ENCODE measurements at regions not wholly inside any gene's neighbourhood (a gene's known extent, or its start where the extent isn't known, plus 50 kb on each side); places are given as distances from the start of the nearest gene placed in this dataset.
"Not testable (repeated sequence)": the region's sequence is repeated elsewhere in the genome, so short reads cannot be mapped to it uniquely, and the experiment has no call there.

- ATAC-seq (ENCODE audit: low FRiP score); H3K9me3 ChIP-seq (ENCODE audit: control insufficient read depth, low read length); intact Hi-C loops (cut with DNase I); H3K27me3 ChIP-seq (ENCODE audit: control insufficient read depth in 1 of 2, insufficient read depth in 2 of 2, low read length in 1 of 2); DNase-seq; H3K27ac ChIP-seq (ENCODE audit: low read depth in 1 of 2, low read length in 2 of 2); H3K36me3 ChIP-seq (ENCODE audit: control insufficient read depth in 1 of 2, insufficient read depth in 2 of 2, low read length in 1 of 2); H3K4me3 ChIP-seq (ENCODE audit: low read length in 2 of 2); H3K4me1 ChIP-seq (ENCODE audit: control insufficient read depth in 1 of 2, insufficient read depth in 2 of 2, low read length in 2 of 2): not testable (repeated sequence)
- 84 to 93% methylated on average over 9 of the region's 9 CpGs for WGBS, 2 donors
Observed at GRCh38 chr18:34516355-34516754, 193.7 kb upstream of the DTNA start.

GRCh38 chr18:34516996-34517395 is 193.1 kb upstream of the DTNA start:
- H3K9me3 ChIP-seq (ENCODE audit: control insufficient read depth, low read length); DNase-seq; ATAC-seq (ENCODE audit: low FRiP score); H3K4me1 ChIP-seq (ENCODE audit: control insufficient read depth in 1 of 2, insufficient read depth in 2 of 2, low read length in 2 of 2); intact Hi-C loops (cut with DNase I); H3K4me3 ChIP-seq (ENCODE audit: low read length in 2 of 2); H3K36me3 ChIP-seq (ENCODE audit: control insufficient read depth in 1 of 2, insufficient read depth in 2 of 2, low read length in 1 of 2); H3K27ac ChIP-seq (ENCODE audit: low read depth in 1 of 2, low read length in 2 of 2); H3K27me3 ChIP-seq (ENCODE audit: control insufficient read depth in 1 of 2, insufficient read depth in 2 of 2, low read length in 1 of 2): not testable (repeated sequence)
- 94 to 96% methylated on average over 2 of the region's 2 CpGs for WGBS, 2 donors

- H3K36me3 ChIP-seq (ENCODE audit: control insufficient read depth in 1 of 2, insufficient read depth in 2 of 2, low read length in 1 of 2), result no peaks in the 10 kb centered on the region
- H3K9me3 ChIP-seq (ENCODE audit: control insufficient read depth, low read length), result no peaks in the 10 kb centered on the region
- H3K4me1 ChIP-seq (ENCODE audit: control insufficient read depth in 1 of 2, insufficient read depth in 2 of 2, low read length in 2 of 2), result peaks cover 0 to 1% of the 10 kb centered on the region in 2 donors
- no peak overlapping the region for H3K27ac ChIP-seq (ENCODE audit: low read depth in 1 of 2, low read length in 2 of 2)
- intact Hi-C loops (cut with DNase I), result no loop called here
- H3K4me3 ChIP-seq (ENCODE audit: low read length in 2 of 2), result no peak overlapping the region
- DNase-seq (no peak), ATAC-seq (ENCODE audit: low FRiP score) (no peak)
- no peaks in the 10 kb centered on the region for H3K27me3 ChIP-seq (ENCODE audit: control insufficient read depth in 1 of 2, insufficient read depth in 2 of 2, low read length in 1 of 2)
- WGBS, 2 donors, result 62 to 81% methylated on average over 2 of the region's 2 CpGs
Observed at GRCh38 chr18:34521040-34521439, 189.1 kb upstream of the DTNA start.

GRCh38 chr18:34522603-34523002 is 187.5 kb upstream of the DTNA start:
- WGBS, 2 donors, result 89 to 93% methylated on average over 3 of the region's 3 CpGs
- ATAC-seq (ENCODE audit: low FRiP score), result no peak
- Histone ChIP-seq H3K9me3 (ENCODE audit: control insufficient read depth, low read length) (no peaks in the 10 kb centered on the region), H3K27me3 (ENCODE audit: control insufficient read depth in 1 of 2, insufficient read depth in 2 of 2, low read length in 1 of 2) (no peaks in the 10 kb centered on the region), H3K27ac (ENCODE audit: low read depth in 1 of 2, low read length in 2 of 2) (no peak overlapping the region), H3K36me3 (ENCODE audit: control insufficient read depth in 1 of 2, insufficient read depth in 2 of 2, low read length in 1 of 2) (no peaks in the 10 kb centered on the region), H3K4me1 (ENCODE audit: control insufficient read depth in 1 of 2, insufficient read depth in 2 of 2, low read length in 2 of 2) (peaks cover 0 to 1% of the 10 kb centered on the region in 2 donors), H3K4me3 (ENCODE audit: low read length in 2 of 2) (no peak overlapping the region)
- DNase-seq, result no peak
- intact Hi-C loops (cut with DNase I), result no loop called here

GRCh38 chr18:34525244-34525643 is 184.9 kb upstream of the DTNA start:
- intact Hi-C loops (cut with DNase I), result no loop called here
- Histone ChIP-seq H3K4me3 (ENCODE audit: low read length in 2 of 2) (no peak overlapping the region), H3K4me1 (ENCODE audit: control insufficient read depth in 1 of 2, insufficient read depth in 2 of 2, low read length in 2 of 2) (peaks cover 0 to 3% of the 10 kb centered on the region in 2 donors), H3K27ac (ENCODE audit: low read depth in 1 of 2, low read length in 2 of 2) (no peak overlapping the region), H3K27me3 (ENCODE audit: control insufficient read depth in 1 of 2, insufficient read depth in 2 of 2, low read length in 1 of 2) (no peaks in the 10 kb centered on the region), H3K36me3 (ENCODE audit: control insufficient read depth in 1 of 2, insufficient read depth in 2 of 2, low read length in 1 of 2) (no peaks in the 10 kb centered on the region), H3K9me3 (ENCODE audit: control insufficient read depth, low read length) (no peaks in the 10 kb centered on the region)
- ATAC-seq (ENCODE audit: low FRiP score) (no peak), DNase-seq (no peak)
- whole genome bisulfite sequencing, 2 donors, result 72 to 84% methylated on average over 2 of the region's 2 CpGs

GRCh38 chr18:34528177-34528576 is 181.9 kb upstream of the DTNA start:
- no peak overlapping the region for H3K27ac ChIP-seq (ENCODE audit: low read depth in 1 of 2, low read length in 2 of 2)
- no peaks in the 10 kb centered on the region for H3K36me3 ChIP-seq (ENCODE audit: control insufficient read depth in 1 of 2, insufficient read depth in 2 of 2, low read length in 1 of 2)
- WGBS, 2 donors, result 94 to 95% methylated on average over 3 of the region's 3 CpGs
- H3K9me3 ChIP-seq (ENCODE audit: control insufficient read depth, low read length), result no peaks in the 10 kb centered on the region
- no peak for ATAC-seq (ENCODE audit: low FRiP score)
- intact Hi-C loops (cut with DNase I), result no loop called here
- no peak overlapping the region for H3K4me3 ChIP-seq (ENCODE audit: low read length in 2 of 2)
- H3K27me3 ChIP-seq (ENCODE audit: control insufficient read depth in 1 of 2, insufficient read depth in 2 of 2, low read length in 1 of 2), result no peaks in the 10 kb centered on the region
- H3K4me1 ChIP-seq (ENCODE audit: control insufficient read depth in 1 of 2, insufficient read depth in 2 of 2, low read length in 2 of 2), result peaks cover 0 to 2% of the 10 kb centered on the region in 2 donors
- DNase-seq, result no peak

- 76 to 78% methylated on average over 6 of the region's 6 CpGs for WGBS, 2 donors
- Histone ChIP-seq H3K27ac (ENCODE audit: low read depth in 1 of 2, low read length in 2 of 2) (no peak overlapping the region), H3K9me3 (ENCODE audit: control insufficient read depth, low read length) (no peaks in the 10 kb centered on the region), H3K4me3 (ENCODE audit: low read length in 2 of 2) (no peak overlapping the region), H3K36me3 (ENCODE audit: control insufficient read depth in 1 of 2, insufficient read depth in 2 of 2, low read length in 1 of 2) (no peaks in the 10 kb centered on the region), H3K4me1 (ENCODE audit: control insufficient read depth in 1 of 2, insufficient read depth in 2 of 2, low read length in 2 of 2) (peaks cover 0 to 2% of the 10 kb centered on the region in 2 donors), H3K27me3 (ENCODE audit: control insufficient read depth in 1 of 2, insufficient read depth in 2 of 2, low read length in 1 of 2) (no peaks in the 10 kb centered on the region)
- ATAC-seq (ENCODE audit: low FRiP score) (no peak), DNase-seq (no peak)
- intact Hi-C loops (cut with DNase I), result no loop called here
Observed at GRCh38 chr18:34529358-34530335, 180.5 kb upstream of the DTNA start.

- Histone ChIP-seq H3K9me3 (ENCODE audit: control insufficient read depth, low read length) (no peaks in the 10 kb centered on the region), H3K36me3 (ENCODE audit: control insufficient read depth in 1 of 2, insufficient read depth in 2 of 2, low read length in 1 of 2) (no peaks in the 10 kb centered on the region), H3K4me1 (ENCODE audit: control insufficient read depth in 1 of 2, insufficient read depth in 2 of 2, low read length in 2 of 2) (peaks cover 0 to 2% of the 10 kb centered on the region in 2 donors), H3K27me3 (ENCODE audit: control insufficient read depth in 1 of 2, insufficient read depth in 2 of 2, low read length in 1 of 2) (no peaks in the 10 kb centered on the region), H3K27ac (ENCODE audit: low read depth in 1 of 2, low read length in 2 of 2) (no peak overlapping the region), H3K4me3 (ENCODE audit: low read length in 2 of 2) (no peak overlapping the region)
- 84 to 88% methylated on average over 3 of the region's 3 CpGs for WGBS, 2 donors
- intact Hi-C loops (cut with DNase I), result no loop called here
- no peak for DNase-seq
- no peak for ATAC-seq (ENCODE audit: low FRiP score)
Observed at GRCh38 chr18:34531110-34531509, 179.0 kb upstream of the DTNA start.

GRCh38 chr18:34534642-34535041 is 175.5 kb upstream of the DTNA start:
- WGBS, 2 donors, result 92 to 94% methylated on average over 2 of the region's 2 CpGs
- H3K4me3 ChIP-seq (ENCODE audit: low read length in 2 of 2); H3K27me3 ChIP-seq (ENCODE audit: control insufficient read depth in 1 of 2, insufficient read depth in 2 of 2, low read length in 1 of 2); H3K27ac ChIP-seq (ENCODE audit: low read depth in 1 of 2, low read length in 2 of 2); ATAC-seq (ENCODE audit: low FRiP score); intact Hi-C loops (cut with DNase I); H3K9me3 ChIP-seq (ENCODE audit: control insufficient read depth, low read length); DNase-seq; H3K4me1 ChIP-seq (ENCODE audit: control insufficient read depth in 1 of 2, insufficient read depth in 2 of 2, low read length in 2 of 2); H3K36me3 ChIP-seq (ENCODE audit: control insufficient read depth in 1 of 2, insufficient read depth in 2 of 2, low read length in 1 of 2): not testable (repeated sequence)

Measured in aorta (tissue), 5 donors.